Fibroblast of lung (primary cell): ENCODE measurements at regions not wholly inside any gene's neighbourhood (a gene's known extent, or its start where the extent isn't known, plus 50 kb on each side); places are given as distances from the start of the nearest gene placed in this dataset.

Experiments
- DNase-seq, 2 donors: peaks; one replicate each; pipeline versions ENCODE4 v3.0.0 to v3.0.0-alpha.2; 2010; ENCODE audit warnings: low read depth in 2 of 2
- H2AFZ ChIP-seq: 2 replicates; pipeline ENCODE4 v1.5.1; 2012; ENCODE audit warnings: low read length, control low read depth, inconsistent platforms
- H3K27ac ChIP-seq: 2 replicates; pipeline ENCODE4 v1.5.1; 2011; ENCODE audit warnings: low read length, control low read depth; ENCODE audit not compliant: insufficient read depth
- H3K27me3 ChIP-seq: 2 replicates; pipeline ENCODE4 v1.5.1; 2011; ENCODE audit warnings: mild to moderate bottlenecking, low read length; ENCODE audit not compliant: control insufficient read depth, insufficient read depth
- H3K36me3 ChIP-seq: 2 replicates; pipeline ENCODE4 v1.5.1; 2011; ENCODE audit warnings: low read length; ENCODE audit not compliant: control insufficient read depth, insufficient read depth
- H3K4me1 ChIP-seq: 2 replicates; pipeline ENCODE4 v1.5.1; 2011; ENCODE audit warnings: low read length; ENCODE audit not compliant: control insufficient read depth, insufficient read depth; ENCODE audit errors: extremely low read depth
- H3K4me2 ChIP-seq: 2 replicates; pipeline ENCODE4 v1.5.1; 2011; ENCODE audit warnings: low read length, control low read depth; ENCODE audit not compliant: insufficient read depth; ENCODE audit errors: extremely low read depth
- H3K4me3 ChIP-seq, 4 experiments: fragments of 200-600 bp in 1 of 4; sonication (generic) in 1 of 4; replicated peaks in 1 of 4; 2 replicates each; pipeline ENCODE4 v1.5.1; 2011 to 2016; ENCODE audit warnings: low read length in 4 of 4, low read depth in 3 of 4, mild to moderate bottlenecking in 3 of 4, control low read depth in 2 of 4, inconsistent platforms in 1 of 4, mixed read lengths in 1 of 4; ENCODE audit not compliant: insufficient read depth in 1 of 4; ENCODE audit errors: control extremely low read depth in 1 of 4
- H3K79me2 ChIP-seq: 2 replicates; pipeline ENCODE4 v1.5.1; 2012; ENCODE audit warnings: mild to moderate bottlenecking, low read length, inconsistent platforms; ENCODE audit not compliant: control insufficient read depth, insufficient read depth
- H3K9ac ChIP-seq: 2 replicates; pipeline ENCODE4 v1.5.1; 2011; ENCODE audit warnings: mild to moderate bottlenecking, low read length, control low read depth; ENCODE audit not compliant: insufficient read depth
- H3K9me3 ChIP-seq: 2 replicates; pipeline ENCODE4 v1.5.1; 2012; ENCODE audit warnings: low read depth, low read length; ENCODE audit not compliant: control insufficient read depth, insufficient read depth
- H4K20me1 ChIP-seq: 2 replicates; pipeline ENCODE4 v1.5.1; 2011; ENCODE audit warnings: low read length; ENCODE audit not compliant: control insufficient read depth, insufficient read depth; ENCODE audit errors: extremely low read depth
- CTCF ChIP-seq, 2 donors: IDR thresholded peaks in 1 of 2; conservative IDR thresholded peaks in 1 of 2; 1 replicate in 1 of 2; 2 replicates in 1 of 2; pipeline ENCODE4 v1.5.1; 2011 to 2012; ENCODE audit warnings: low read length in 2 of 2, control low read depth in 1 of 2, inconsistent platforms in 1 of 2, low read depth in 1 of 2, mild to moderate bottlenecking in 1 of 2
- EZH2 ChIP-seq: IDR thresholded peaks from 2 replicates; pipeline ENCODE4 v1.5.1; 2012; ENCODE audit warnings: low read length, control low read depth, mild to moderate bottlenecking; ENCODE audit errors: missing control alignments

GRCh38 chr4:11512871-11513270, 84.2 kb upstream of the HS3ST1 start:
- no peak overlapping the region for H3K27ac ChIP-seq
- no peak for TF ChIP-seq EZH2
- no peak for TF ChIP-seq CTCF (conservative IDR thresholded peaks at IDR 0.05 in 1 of 2, IDR thresholded peaks at IDR 0.05 in 1 of 2; ENCODE audit: low read depth in 1 of 2, low read length in 2 of 2)
- H3K4me2 ChIP-seq: no peak overlapping the region
- H3K9ac ChIP-seq: no peak overlapping the region
- H3K79me2 ChIP-seq: no peaks in the 10 kb centered on the region
- H3K4me3 ChIP-seq: no peak overlapping the region
- H4K20me1 ChIP-seq: no peaks in the 10 kb centered on the region
- H3K9me3 ChIP-seq: no peaks in the 10 kb centered on the region
- peak in 1 of 2 donors; percentile 8 for DNase-seq
- H2AFZ ChIP-seq: no peak overlapping the region
- no peaks in the 10 kb centered on the region for H3K27me3 ChIP-seq
- no peaks in the 10 kb centered on the region for H3K36me3 ChIP-seq
- no peaks in the 10 kb centered on the region for H3K4me1 ChIP-seq

- H3K9ac ChIP-seq: no peak overlapping the region
- no peak overlapping the region for H3K4me2 ChIP-seq
- H3K4me1 ChIP-seq: no peaks in the 10 kb centered on the region
- DNase-seq: no peak
- H3K4me3 ChIP-seq: no peak overlapping the region
- no peak overlapping the region for H3K27ac ChIP-seq
- no peaks in the 10 kb centered on the region for H3K9me3 ChIP-seq
- TF ChIP-seq CTCF (conservative IDR thresholded peaks at IDR 0.05 in 1 of 2, IDR thresholded peaks at IDR 0.05 in 1 of 2; ENCODE audit: low read depth in 1 of 2, low read length in 2 of 2) (no peak), EZH2 (no peak)
- no peaks in the 10 kb centered on the region for H4K20me1 ChIP-seq
- no peaks in the 10 kb centered on the region for H3K79me2 ChIP-seq
- H3K36me3 ChIP-seq: no peaks in the 10 kb centered on the region
- H2AFZ ChIP-seq: no peak overlapping the region
- no peaks in the 10 kb centered on the region for H3K27me3 ChIP-seq
These were observed 82.6 kb upstream of the HS3ST1 start for GRCh38 chr4:11511321-11511720.

- no peak overlapping the region for H3K4me2 ChIP-seq
- no peaks in the 10 kb centered on the region for H3K79me2 ChIP-seq
- H3K27ac ChIP-seq: no peak overlapping the region
- no peak for DNase-seq
- no peak overlapping the region for H3K4me3 ChIP-seq
- no peaks in the 10 kb centered on the region for H3K27me3 ChIP-seq
- no peaks in the 10 kb centered on the region for H3K36me3 ChIP-seq
- H2AFZ ChIP-seq: no peak overlapping the region
- TF ChIP-seq CTCF (conservative IDR thresholded peaks at IDR 0.05 in 1 of 2, IDR thresholded peaks at IDR 0.05 in 1 of 2; ENCODE audit: low read depth in 1 of 2, low read length in 2 of 2) (no peak), EZH2 (no peak)
- H3K4me1 ChIP-seq: no peaks in the 10 kb centered on the region
- no peaks in the 10 kb centered on the region for H3K9me3 ChIP-seq
- no peak overlapping the region for H3K9ac ChIP-seq
- H4K20me1 ChIP-seq: no peaks in the 10 kb centered on the region
These were observed 79.2 kb upstream of the HS3ST1 start for GRCh38 chr4:11507920-11508319.
